ENCODE measurements at regions not wholly inside any gene's neighbourhood (a gene's known extent, or its start where the extent isn't known, plus 50 kb on each side); places are given as distances from the start of the nearest gene placed in this dataset.

GRCh38 chr12:47577206-47577989, 128.4 kb downstream of the RPAP3 start:
- Histone ChIP-seq H3K4me1 (ENCODE audit: insufficient read depth, low read length, poor library complexity, severe bottlenecking) (no peaks in the 10 kb centered on the region), H3K27ac (ENCODE audit: low read depth, low read length, poor library complexity, severe bottlenecking) (no peak overlapping the region), H3K9me3 (ENCODE audit: low read depth, low read length, poor library complexity, severe bottlenecking) (no peaks in the 10 kb centered on the region), H3K27me3 (replicated peaks; ENCODE audit: insufficient read depth, low read depth, low read length, poor library complexity) (no peaks in the 10 kb centered on the region), H3K36me3 (ENCODE audit: insufficient read depth, low read length, poor library complexity, severe bottlenecking) (no peaks in the 10 kb centered on the region), H3K4me3 (ENCODE audit: low read depth, low read length, poor library complexity, severe bottlenecking) (no peak overlapping the region)
- ChIA-PET CTCF (no interaction called here), POLR2A (ENCODE audit: low non-redundant PET) (no interaction called here)
- TF ChIP-seq CTCF (conservative IDR thresholded peaks at IDR 0.05; ENCODE audit: low read depth, low read length), result no peak
- no peak for TF ChIP-seq EZH2 (IDR thresholded peaks at IDR 0.05; ENCODE audit: borderline replicate concordance, low read depth, low read length, poor library complexity, severe bottlenecking)
- no peak for DNase-seq (ENCODE audit: low spot score)
- no TSS peak for BruUV-seq (replicated peaks)
- intact Hi-C loops (cut with micrococcal nuclease; ENCODE audit: unreplicated experiment), result no loop called here

- POLR2A ChIA-PET (ENCODE audit: low non-redundant PET), result interaction anchor here (0.7 kb wide), 1 partner anchor 48 kb away, joined by 13 read pairs; no protein-coding TSS in a partner anchor
- no peaks in the 10 kb centered on the region for H3K4me1 ChIP-seq (ENCODE audit: insufficient read depth, low read length, poor library complexity, severe bottlenecking)
- BruUV-seq (replicated peaks), result no TSS peak
- CTCF ChIA-PET, result no interaction called here
- H3K4me3 ChIP-seq (ENCODE audit: low read depth, low read length, poor library complexity, severe bottlenecking), result no peak overlapping the region
- H3K27ac ChIP-seq (ENCODE audit: low read depth, low read length, poor library complexity, severe bottlenecking), result no peak overlapping the region
- TF ChIP-seq CTCF (conservative IDR thresholded peaks at IDR 0.05; ENCODE audit: low read depth, low read length) (no peak), EZH2 (IDR thresholded peaks at IDR 0.05; ENCODE audit: borderline replicate concordance, low read depth, low read length, poor library complexity, severe bottlenecking) (no peak)
- intact Hi-C loops (cut with micrococcal nuclease; ENCODE audit: unreplicated experiment), result no loop called here
- H3K27me3 ChIP-seq (replicated peaks; ENCODE audit: insufficient read depth, low read depth, low read length, poor library complexity), result no peaks in the 10 kb centered on the region
- H3K36me3 ChIP-seq (ENCODE audit: insufficient read depth, low read length, poor library complexity, severe bottlenecking), result no peaks in the 10 kb centered on the region
- no peak for DNase-seq (ENCODE audit: low spot score)
- no peaks in the 10 kb centered on the region for H3K9me3 ChIP-seq (ENCODE audit: low read depth, low read length, poor library complexity, severe bottlenecking)
These were observed 129.4 kb downstream of the RPAP3 start for GRCh38 chr12:47576289-47576945.

GRCh38 chr12:47574252-47575021, 131.4 kb downstream of the RPAP3 start:
- BruUV-seq (replicated peaks), result no TSS peak
- H3K27ac ChIP-seq (ENCODE audit: low read depth, low read length, poor library complexity, severe bottlenecking), result no peak overlapping the region
- no peaks in the 10 kb centered on the region for H3K36me3 ChIP-seq (ENCODE audit: insufficient read depth, low read length, poor library complexity, severe bottlenecking)
- POLR2A ChIA-PET (ENCODE audit: low non-redundant PET), result no interaction called here
- no peak overlapping the region for H3K4me3 ChIP-seq (ENCODE audit: low read depth, low read length, poor library complexity, severe bottlenecking)
- DNase-seq (ENCODE audit: low spot score), result no peak
- CTCF ChIA-PET, result no interaction called here
- H3K4me1 ChIP-seq (ENCODE audit: insufficient read depth, low read length, poor library complexity, severe bottlenecking), result no peaks in the 10 kb centered on the region
- intact Hi-C loops (cut with micrococcal nuclease; ENCODE audit: unreplicated experiment), result no loop called here
- H3K9me3 ChIP-seq (ENCODE audit: low read depth, low read length, poor library complexity, severe bottlenecking), result no peaks in the 10 kb centered on the region
- H3K27me3 ChIP-seq (replicated peaks; ENCODE audit: insufficient read depth, low read depth, low read length, poor library complexity), result no peaks in the 10 kb centered on the region
- TF ChIP-seq EZH2 (IDR thresholded peaks at IDR 0.05; ENCODE audit: borderline replicate concordance, low read depth, low read length, poor library complexity, severe bottlenecking) (no peak), CTCF (conservative IDR thresholded peaks at IDR 0.05; ENCODE audit: low read depth, low read length) (no peak)
